ENCODE measurements at regions not wholly inside any gene's neighbourhood (a gene's known extent, or its start where the extent isn't known, plus 50 kb on each side); places are given as distances from the start of the nearest gene placed in this dataset.

DNA sequence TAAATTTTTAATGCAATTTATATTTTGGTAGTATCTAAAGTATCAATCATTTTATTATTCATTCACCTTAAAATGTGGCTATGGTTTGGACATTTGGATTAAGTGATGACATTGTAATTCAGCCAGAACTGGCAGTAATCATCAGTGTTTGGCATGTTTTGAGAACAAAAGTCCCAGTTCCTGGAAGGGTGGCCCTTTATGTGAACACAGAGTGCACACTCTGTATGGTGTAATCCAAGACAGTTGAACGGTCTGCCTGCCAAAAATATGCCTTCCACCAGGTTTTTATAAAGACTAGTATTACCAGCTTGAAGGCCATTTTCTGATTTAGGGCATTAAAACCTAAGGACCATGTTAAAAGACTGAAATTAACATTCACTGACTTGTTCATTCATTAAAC is 448.7 kb downstream of the LTN1 start:
- H3K36me3 ChIP-seq (ENCODE audit: insufficient read depth, low read length) = no peaks in the 10 kb centered on the region
- H3K4me3 ChIP-seq (ENCODE audit: insufficient read depth, low read depth, low read length) = no peak overlapping the region
- H3K4me1 ChIP-seq (ENCODE audit: insufficient read depth, low read length) = peaks cover 19% of the 10 kb centered on the region
- Mint-ChIP-seq H3K36me3 (ENCODE audit: low read depth, unreplicated experiment) (no peaks in the 10 kb centered on the region), H3K27ac (ENCODE audit: unreplicated experiment) (no peak overlapping the region), H3K27me3 (ENCODE audit: low read depth, unreplicated experiment) (no peaks in the 10 kb centered on the region), H3K9me3 (ENCODE audit: unreplicated experiment) (peaks cover 5% of the 10 kb centered on the region), H3K4me3 (ENCODE audit: unreplicated experiment) (no peak overlapping the region), H3K4me1 (ENCODE audit: low read depth, unreplicated experiment) (no peaks in the 10 kb centered on the region)
- no peak overlapping the region for H2AFZ ChIP-seq (ENCODE audit: low read depth, low read length)
- H4K20me1 ChIP-seq (ENCODE audit: insufficient read depth, low read length) = no peaks in the 10 kb centered on the region
- H3K9me3 ChIP-seq (ENCODE audit: insufficient read depth, low read depth, low read length) = no peaks in the 10 kb centered on the region
- FAIRE-seq (no peak), DNase-seq (ENCODE audit: low read depth) (no peak)
- no peak overlapping the region for H3K9ac ChIP-seq (ENCODE audit: low read length)
- no peak for TF ChIP-seq CTCF (IDR thresholded peaks at IDR 0.05; ENCODE audit: insufficient read depth, low read depth, low read length)
- no peak for TF ChIP-seq EZH2 (IDR thresholded peaks at IDR 0.05; ENCODE audit: insufficient read depth, low read length)
- H3K27ac ChIP-seq (ENCODE audit: low read depth, low read length) = no peak overlapping the region
- no peaks in the 10 kb centered on the region for H3K27me3 ChIP-seq (ENCODE audit: insufficient read depth, low read length)
- H3K4me2 ChIP-seq (ENCODE audit: low read length) = no peak overlapping the region
- H3K79me2 ChIP-seq (ENCODE audit: insufficient read depth, low read length) = no peaks in the 10 kb centered on the region

DNA sequence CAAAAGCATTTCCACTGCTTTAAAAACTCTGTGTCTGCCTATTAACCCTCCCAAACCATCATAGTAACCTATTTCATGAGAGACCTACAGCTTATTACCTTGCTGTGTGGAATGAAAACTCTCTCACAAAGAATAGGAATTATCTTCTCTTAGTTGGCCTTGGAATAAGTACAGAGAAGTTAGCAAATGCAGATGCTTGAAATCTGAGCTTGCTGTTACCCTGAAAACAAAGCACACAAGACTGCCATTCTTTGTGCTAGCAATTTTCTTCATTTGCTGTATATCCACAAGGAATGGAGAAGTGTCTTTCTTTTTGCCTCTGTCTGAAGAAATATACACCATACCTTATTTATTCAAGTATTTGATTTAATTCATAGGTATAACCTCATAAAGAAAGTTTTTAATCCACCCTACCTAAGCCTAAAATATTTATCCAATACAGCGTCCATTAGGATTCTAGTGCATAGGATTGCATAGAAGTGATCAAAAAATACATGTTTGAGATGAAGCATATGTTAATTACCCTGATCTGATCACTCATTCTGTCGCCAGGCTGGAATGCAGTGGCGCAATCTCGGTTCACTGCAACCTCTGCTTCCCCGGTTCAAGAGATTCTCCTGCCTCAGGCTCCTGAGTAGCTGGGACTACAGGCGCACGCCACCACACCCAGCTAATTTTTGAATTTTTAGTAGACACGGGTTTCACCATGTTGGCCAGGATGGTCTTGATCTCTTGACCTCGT is 451.1 kb downstream of the LTN1 start:
- Histone ChIP-seq H3K36me3 (ENCODE audit: insufficient read depth, low read length) (no peaks in the 10 kb centered on the region), H4K20me1 (ENCODE audit: insufficient read depth, low read length) (no peaks in the 10 kb centered on the region), H2AFZ (ENCODE audit: low read depth, low read length) (no peak overlapping the region), H3K4me3 (ENCODE audit: insufficient read depth, low read depth, low read length) (no peak overlapping the region), H3K27me3 (ENCODE audit: insufficient read depth, low read length) (no peaks in the 10 kb centered on the region), H3K9ac (ENCODE audit: low read length) (no peak overlapping the region), H3K27ac (ENCODE audit: low read depth, low read length) (no peak overlapping the region), H3K4me1 (ENCODE audit: insufficient read depth, low read length) (peaks cover 30% of the 10 kb centered on the region), H3K9me3 (ENCODE audit: insufficient read depth, low read depth, low read length) (no peaks in the 10 kb centered on the region), H3K79me2 (ENCODE audit: insufficient read depth, low read length) (no peaks in the 10 kb centered on the region), H3K4me2 (ENCODE audit: low read length) (no peak overlapping the region)
- Mint-ChIP-seq H3K36me3 (ENCODE audit: low read depth, unreplicated experiment) (no peaks in the 10 kb centered on the region), H3K4me3 (ENCODE audit: unreplicated experiment) (no peak overlapping the region), H3K4me1 (ENCODE audit: low read depth, unreplicated experiment) (no peaks in the 10 kb centered on the region), H3K27me3 (ENCODE audit: low read depth, unreplicated experiment) (no peaks in the 10 kb centered on the region), H3K9me3 (ENCODE audit: unreplicated experiment) (peaks cover 5% of the 10 kb centered on the region), H3K27ac (ENCODE audit: unreplicated experiment) (no peak overlapping the region)
- no peak for FAIRE-seq
- no peak for DNase-seq (ENCODE audit: low read depth)
- no peak for TF ChIP-seq EZH2 (IDR thresholded peaks at IDR 0.05; ENCODE audit: insufficient read depth, low read length)
- no peak for TF ChIP-seq CTCF (IDR thresholded peaks at IDR 0.05; ENCODE audit: insufficient read depth, low read depth, low read length)

DNA sequence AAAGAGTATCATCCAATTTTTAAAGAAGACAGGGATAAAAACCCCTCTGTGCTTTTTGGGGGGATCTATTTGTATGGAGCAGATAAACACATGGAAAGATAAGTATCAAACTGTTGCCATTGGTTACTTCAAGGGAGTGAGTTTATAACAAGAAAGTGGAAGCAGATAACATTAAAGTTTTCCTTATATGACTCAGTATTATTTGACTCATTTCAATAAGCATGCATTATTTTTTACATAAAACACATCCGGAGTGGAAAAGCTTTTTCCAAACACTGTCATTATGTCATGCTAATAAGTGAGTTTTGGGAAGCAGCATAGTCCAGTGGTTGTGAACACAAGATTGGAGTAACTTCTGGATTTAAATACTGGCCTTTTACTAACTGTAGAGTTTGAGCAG is 452.2 kb downstream of the LTN1 start:
- Histone ChIP-seq H3K27me3 (ENCODE audit: insufficient read depth, low read length) (no peaks in the 10 kb centered on the region), H3K27ac (ENCODE audit: low read depth, low read length) (peak overlapping the region; percentile 67), H2AFZ (ENCODE audit: low read depth, low read length) (no peak overlapping the region), H3K36me3 (ENCODE audit: insufficient read depth, low read length) (no peaks in the 10 kb centered on the region), H3K4me1 (ENCODE audit: insufficient read depth, low read length) (peaks cover 30% of the 10 kb centered on the region), H3K9me3 (ENCODE audit: insufficient read depth, low read depth, low read length) (no peaks in the 10 kb centered on the region), H3K4me3 (ENCODE audit: insufficient read depth, low read depth, low read length) (no peak overlapping the region), H3K4me2 (ENCODE audit: low read length) (peak overlapping the region; percentile 65), H4K20me1 (ENCODE audit: insufficient read depth, low read length) (no peaks in the 10 kb centered on the region), H3K9ac (ENCODE audit: low read length) (peak overlapping the region; percentile 17), H3K79me2 (ENCODE audit: insufficient read depth, low read length) (no peaks in the 10 kb centered on the region)
- Mint-ChIP-seq H3K4me1 (ENCODE audit: low read depth, unreplicated experiment) (no peaks in the 10 kb centered on the region), H3K4me3 (ENCODE audit: unreplicated experiment) (no peak overlapping the region), H3K9me3 (ENCODE audit: unreplicated experiment) (no peaks in the 10 kb centered on the region), H3K36me3 (ENCODE audit: low read depth, unreplicated experiment) (no peaks in the 10 kb centered on the region), H3K27me3 (ENCODE audit: low read depth, unreplicated experiment) (no peaks in the 10 kb centered on the region), H3K27ac (ENCODE audit: unreplicated experiment) (no peak overlapping the region)
- TF ChIP-seq CTCF (IDR thresholded peaks at IDR 0.05; ENCODE audit: insufficient read depth, low read depth, low read length) (no peak), EZH2 (IDR thresholded peaks at IDR 0.05; ENCODE audit: insufficient read depth, low read length) (no peak)
- FAIRE-seq (no peak), DNase-seq (ENCODE audit: low read depth) (peak; percentile 75)
